ENCODE measurements at regions not wholly inside any gene's neighbourhood (a gene's known extent, or its start where the extent isn't known, plus 50 kb on each side); places are given as distances from the start of the nearest gene placed in this dataset.
A peak's percentile ranks its signal among the peaks of the same experiment; 100 is the strongest.

GRCh38 chr2:180146114-180146513 is 139.0 kb upstream of the CWC22 start:
- Histone ChIP-seq H3K36me3 (ENCODE audit: control insufficient read depth, insufficient read depth, low read length) (no peaks in the 10 kb centered on the region), H2AFZ (peak overlapping the region; percentile 56), H3K27me3 (ENCODE audit: control insufficient read depth, insufficient read depth, low read length) (no peaks in the 10 kb centered on the region), H3K4me3 (ENCODE audit: low read depth, low read length) (no peak overlapping the region), H3K9ac (no peak overlapping the region), H3K4me1 (peaks cover 8% of the 10 kb centered on the region), H3K4me2 (ENCODE audit: low read length) (no peak overlapping the region), H3K27ac (no peak overlapping the region), H3K79me2 (no peaks in the 10 kb centered on the region), H3K9me3 (ENCODE audit: control insufficient read depth, low read length) (no peaks in the 10 kb centered on the region)
- TF ChIP-seq CTCF (IDR thresholded peaks at IDR 0.05): no peak

DNA sequence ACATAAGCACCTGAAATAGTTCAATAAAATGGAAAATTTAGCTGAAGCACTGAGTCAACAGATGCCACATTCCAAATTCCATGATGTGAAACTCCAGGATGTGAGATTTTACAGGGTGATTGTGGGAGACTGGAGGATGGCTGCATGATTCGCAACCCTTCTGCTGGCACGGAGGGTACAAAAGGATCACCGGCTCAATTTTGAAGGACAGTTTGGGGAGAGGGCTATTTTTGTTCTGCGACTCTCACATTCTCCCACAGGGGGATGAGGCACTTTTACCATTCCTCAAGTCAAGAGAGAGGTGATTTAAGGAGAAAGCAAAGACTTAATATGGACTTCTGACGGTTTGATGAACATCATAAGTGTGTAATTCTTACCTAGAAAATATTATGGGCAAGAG is 138.1 kb upstream of the CWC22 start:
- Histone ChIP-seq H3K27ac (no peak overlapping the region), H3K27me3 (ENCODE audit: control insufficient read depth, insufficient read depth, low read length) (no peaks in the 10 kb centered on the region), H3K9ac (no peak overlapping the region), H2AFZ (peak overlapping the region; percentile 67), H3K4me3 (ENCODE audit: low read depth, low read length) (no peak overlapping the region), H3K4me1 (peaks cover 8% of the 10 kb centered on the region), H3K9me3 (ENCODE audit: control insufficient read depth, low read length) (no peaks in the 10 kb centered on the region), H3K4me2 (ENCODE audit: low read length) (no peak overlapping the region), H3K36me3 (ENCODE audit: control insufficient read depth, insufficient read depth, low read length) (no peaks in the 10 kb centered on the region), H3K79me2 (no peaks in the 10 kb centered on the region)
- TF ChIP-seq CTCF (IDR thresholded peaks at IDR 0.05): no peak

GRCh38 chr2:180144338-180144813 is 137.3 kb upstream of the CWC22 start:
- Histone ChIP-seq H3K79me2 (no peaks in the 10 kb centered on the region), H3K9me3 (ENCODE audit: control insufficient read depth, low read length) (no peaks in the 10 kb centered on the region), H3K9ac (no peak overlapping the region), H3K27ac (no peak overlapping the region), H3K4me3 (ENCODE audit: low read depth, low read length) (no peak overlapping the region), H3K4me2 (ENCODE audit: low read length) (no peak overlapping the region), H2AFZ (no peak overlapping the region), H3K27me3 (ENCODE audit: control insufficient read depth, insufficient read depth, low read length) (no peaks in the 10 kb centered on the region), H3K36me3 (ENCODE audit: control insufficient read depth, insufficient read depth, low read length) (no peaks in the 10 kb centered on the region), H3K4me1 (peaks cover 8% of the 10 kb centered on the region)
- no peak for TF ChIP-seq CTCF (IDR thresholded peaks at IDR 0.05)

- Histone ChIP-seq H3K9me3 (ENCODE audit: control insufficient read depth, low read length) (no peaks in the 10 kb centered on the region), H3K4me3 (ENCODE audit: low read depth, low read length) (no peak overlapping the region), H3K79me2 (no peaks in the 10 kb centered on the region), H3K4me2 (ENCODE audit: low read length) (no peak overlapping the region), H3K9ac (no peak overlapping the region), H3K27me3 (ENCODE audit: control insufficient read depth, insufficient read depth, low read length) (no peaks in the 10 kb centered on the region), H3K4me1 (peaks cover 8% of the 10 kb centered on the region), H3K36me3 (ENCODE audit: control insufficient read depth, insufficient read depth, low read length) (no peaks in the 10 kb centered on the region), H2AFZ (peak overlapping the region; percentile 2), H3K27ac (no peak overlapping the region)
- no peak for TF ChIP-seq CTCF (IDR thresholded peaks at IDR 0.05)
Measured at GRCh38 chr2:180143633-180144337, 136.7 kb upstream of the CWC22 start.

DNA sequence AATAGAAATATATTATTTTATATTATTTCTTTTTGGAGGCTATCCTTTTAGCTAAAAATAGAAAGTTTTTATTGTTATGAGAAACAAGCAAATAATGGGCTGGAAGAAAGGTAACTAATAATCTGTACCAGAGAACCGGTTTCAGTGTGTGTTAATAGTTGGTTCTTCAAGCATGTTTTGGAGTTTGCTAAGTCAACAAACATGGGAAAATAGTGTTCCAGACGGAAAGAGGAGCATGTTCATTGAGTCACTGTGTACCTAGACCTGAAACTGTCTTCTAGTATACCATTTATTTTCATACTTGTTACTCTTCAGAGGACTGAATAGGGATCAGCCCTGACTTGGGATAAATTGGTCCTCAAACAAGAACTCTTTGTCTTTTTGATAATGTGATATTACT is 134.5 kb upstream of the CWC22 start:
- Histone ChIP-seq H2AFZ (no peak overlapping the region), H3K79me2 (no peaks in the 10 kb centered on the region), H3K4me3 (ENCODE audit: low read depth, low read length) (no peak overlapping the region), H3K4me1 (no peaks in the 10 kb centered on the region), H3K9me3 (ENCODE audit: control insufficient read depth, low read length) (no peaks in the 10 kb centered on the region), H3K36me3 (ENCODE audit: control insufficient read depth, insufficient read depth, low read length) (no peaks in the 10 kb centered on the region), H3K9ac (no peak overlapping the region), H3K4me2 (ENCODE audit: low read length) (no peak overlapping the region), H3K27me3 (ENCODE audit: control insufficient read depth, insufficient read depth, low read length) (no peaks in the 10 kb centered on the region), H3K27ac (no peak overlapping the region)
- TF ChIP-seq CTCF (IDR thresholded peaks at IDR 0.05): no peak

Data from parathyroid adenoma (tissue), 2 donors.